ENCODE measurements at regions not wholly inside any gene's neighbourhood (a gene's known extent, or its start where the extent isn't known, plus 50 kb on each side); places are given as distances from the start of the nearest gene placed in this dataset.

GRCh38 chr2:44838116-44838790, 103.2 kb upstream of the SIX3 start:
- no peak for TF ChIP-seq CTCF (conservative IDR thresholded peaks at IDR 0.05)
- no peak overlapping the region for H3K27ac ChIP-seq

GRCh38 chr2:44839370-44839769, 102.1 kb upstream of the SIX3 start:
- no peak for TF ChIP-seq CTCF (conservative IDR thresholded peaks at IDR 0.05)

GRCh38 chr2:44839771-44840502, 101.6 kb upstream of the SIX3 start:
- no peak overlapping the region for H3K27ac ChIP-seq
- TF ChIP-seq CTCF (conservative IDR thresholded peaks at IDR 0.05), result no peak

More at GRCh38 chr2:44839370-44839769, 102.1 kb upstream of the SIX3 start:
- H3K27ac ChIP-seq, result no peak overlapping the region

GRCh38 chr2:44840503-44840850, 101.0 kb upstream of the SIX3 start:
- no peak for TF ChIP-seq CTCF (conservative IDR thresholded peaks at IDR 0.05)
- H3K27ac ChIP-seq, result no peak overlapping the region

GRCh38 chr2:44843086-44843485, 98.4 kb upstream of the SIX3 start:
- TF ChIP-seq CTCF (conservative IDR thresholded peaks at IDR 0.05), result no peak
- H3K27ac ChIP-seq, result no peak overlapping the region

GRCh38 chr2:44843641-44844310, 97.7 kb upstream of the SIX3 start:
- H3K27ac ChIP-seq, result no peak overlapping the region
- no peak for TF ChIP-seq CTCF (conservative IDR thresholded peaks at IDR 0.05)

- no peak overlapping the region for H3K27ac ChIP-seq
- TF ChIP-seq CTCF (conservative IDR thresholded peaks at IDR 0.05), result no peak
Measured at GRCh38 chr2:44844651-44845270, 96.7 kb upstream of the SIX3 start.

Measured in VCaP (cell line).